Upper lobe of left lung (tissue), 6 donors: ENCODE measurements at regions not wholly inside any gene's neighbourhood (a gene's known extent, or its start where the extent isn't known, plus 50 kb on each side); places are given as distances from the start of the nearest gene placed in this dataset.

Source experiments
- ATAC-seq, 2 donors: fragments of 200-7000 bp; cut with Tn5 transposase; one replicate each; pipeline ENCODE4 v1.9.1; 2022; ENCODE audit warnings: mild to moderate bottlenecking in 2 of 2, moderate library complexity in 2 of 2; ENCODE audit not compliant: low FRiP score in 2 of 2
- DNase-seq, 2 donors: peaks; one replicate each; pipeline ENCODE4 v3.0.0-alpha.2; 2019 to 2020
- H3K27ac ChIP-seq, 4 donors: fragments of 200-600 bp; sonication (generic); one replicate each; pipeline ENCODE4 v1.5.1; 2016 to 2019
- H3K27me3 ChIP-seq, 4 donors: fragments of 200-600 bp; sonication (generic); one replicate each; pipeline ENCODE4 v1.5.1; 2017 to 2019
- H3K36me3 ChIP-seq, 4 donors: fragments of 200-600 bp; sonication (generic); one replicate each; pipeline ENCODE4 v1.5.1; 2016 to 2019
- H3K4me1 ChIP-seq, 4 donors: fragments of 200-600 bp; sonication (generic); one replicate each; pipeline ENCODE4 v1.5.1; 2018 to 2019
- H3K4me3 ChIP-seq, 4 donors: fragments of 200-600 bp; sonication (generic); one replicate each; pipeline ENCODE4 v1.5.1; 2017 to 2019; ENCODE audit warnings: mild to moderate bottlenecking in 2 of 4, moderate library complexity in 1 of 4
- H3K9me3 ChIP-seq, 4 donors: fragments of 200-600 bp; sonication (generic); one replicate each; pipeline ENCODE4 v1.5.1; 2018 to 2019
- EP300 ChIP-seq, 4 donors: sonication (generic); formaldehyde crosslinking; IDR thresholded peaks; one replicate each; pipeline ENCODE4 v1.5.1; 2017; ENCODE audit warnings: antibody characterized with exemption in 4 of 4, control low read depth in 2 of 4
- POLR2A ChIP-seq, 4 donors: fragments of 450-650 bp; IDR thresholded peaks; one replicate each; pipeline ENCODE4 v1.5.1; 2016 to 2017; ENCODE audit warnings: antibody characterized with exemption in 4 of 4, mild to moderate bottlenecking in 2 of 4
- POLR2AphosphoS5 ChIP-seq, 2 donors: sonication (generic); formaldehyde crosslinking; IDR thresholded peaks; one replicate each; pipeline ENCODE4 v1.5.1; 2017; ENCODE audit warnings: antibody characterized with exemption in 2 of 2
- WGBS, 2 donors: methylation state at CpG; one replicate each; pipeline ENCODE4 v1.1.5; 2017 to 2018; 5-methylcytosine and 5-hydroxymethylcytosine counted together
- TF ChIP-seq, protein P1 (sequence below), 6 experiments: fragments of 450-650 bp in 4 of 6; fragments of 200-600 bp in 2 of 6; sonication (generic) in 2 of 6; IDR thresholded peaks; one replicate each; pipeline ENCODE4 v1.5.1; 2016 to 2019; ENCODE audit warnings: antibody characterized with exemption in 6 of 6
- donor health status: DM: no; HTN: no; CAD: no; lungs with moderate emphysema.
- donor health status: DM: no; HTN: yes; CAD: no; lungs with severe emphysema.

GRCh38 chr18:44156126-44156525, 524.6 kb upstream of the SETBP1 start:
- no peak for ATAC-seq
- Histone ChIP-seq H3K36me3 (no peaks in the 10 kb centered on the region), H3K4me1 (no peaks in the 10 kb centered on the region), H3K9me3 (no peaks in the 10 kb centered on the region), H3K27ac (no peak overlapping the region), H3K4me3 (no peak overlapping the region), H3K27me3 (no peaks in the 10 kb centered on the region)
- TF ChIP-seq POLR2A (IDR thresholded peaks at IDR 0.05), result no peak
- TF ChIP-seq, protein P1, sequence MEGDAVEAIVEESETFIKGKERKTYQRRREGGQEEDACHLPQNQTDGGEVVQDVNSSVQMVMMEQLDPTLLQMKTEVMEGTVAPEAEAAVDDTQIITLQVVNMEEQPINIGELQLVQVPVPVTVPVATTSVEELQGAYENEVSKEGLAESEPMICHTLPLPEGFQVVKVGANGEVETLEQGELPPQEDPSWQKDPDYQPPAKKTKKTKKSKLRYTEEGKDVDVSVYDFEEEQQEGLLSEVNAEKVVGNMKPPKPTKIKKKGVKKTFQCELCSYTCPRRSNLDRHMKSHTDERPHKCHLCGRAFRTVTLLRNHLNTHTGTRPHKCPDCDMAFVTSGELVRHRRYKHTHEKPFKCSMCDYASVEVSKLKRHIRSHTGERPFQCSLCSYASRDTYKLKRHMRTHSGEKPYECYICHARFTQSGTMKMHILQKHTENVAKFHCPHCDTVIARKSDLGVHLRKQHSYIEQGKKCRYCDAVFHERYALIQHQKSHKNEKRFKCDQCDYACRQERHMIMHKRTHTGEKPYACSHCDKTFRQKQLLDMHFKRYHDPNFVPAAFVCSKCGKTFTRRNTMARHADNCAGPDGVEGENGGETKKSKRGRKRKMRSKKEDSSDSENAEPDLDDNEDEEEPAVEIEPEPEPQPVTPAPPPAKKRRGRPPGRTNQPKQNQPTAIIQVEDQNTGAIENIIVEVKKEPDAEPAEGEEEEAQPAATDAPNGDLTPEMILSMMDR (IDR thresholded peaks at IDR 0.05), result no peak
- TF ChIP-seq EP300 (IDR thresholded peaks at IDR 0.05), result no peak
- no peak for TF ChIP-seq POLR2AphosphoS5 (IDR thresholded peaks at IDR 0.05)
- DNase-seq, result no peak
- WGBS, 2 donors, result 88 to 92% methylated on average over 3 of the region's 3 CpGs

DNA sequence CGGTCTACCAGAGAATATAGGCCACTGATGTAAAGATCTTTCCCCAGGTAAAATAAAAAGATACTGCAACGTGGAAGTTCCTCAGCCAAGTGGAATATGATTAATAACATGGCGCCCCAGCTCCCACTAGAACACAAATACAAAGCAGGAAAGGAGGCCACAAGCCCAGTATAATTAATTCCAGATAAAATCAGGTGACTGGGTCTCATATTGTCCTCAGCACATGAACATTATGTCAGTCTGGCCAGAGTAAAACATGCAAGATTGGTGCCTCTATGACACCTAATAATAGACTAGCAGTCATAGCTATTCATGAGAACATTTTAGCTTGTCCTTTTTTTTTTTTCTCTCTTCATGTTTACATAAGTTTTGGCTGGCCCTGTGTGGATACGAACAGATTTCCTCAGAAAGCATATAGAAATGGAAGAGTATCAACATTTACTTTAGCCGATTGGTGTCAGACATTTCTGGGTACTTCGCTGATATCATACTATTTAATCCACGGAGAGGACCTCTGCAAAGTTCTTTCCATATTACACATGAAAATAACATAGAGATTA, 523.8 kb upstream of the SETBP1 start:
- Histone ChIP-seq H3K9me3 (no peaks in the 10 kb centered on the region), H3K27ac (no peak overlapping the region), H3K4me1 (no peaks in the 10 kb centered on the region), H3K4me3 (no peak overlapping the region), H3K27me3 (no peaks in the 10 kb centered on the region), H3K36me3 (no peaks in the 10 kb centered on the region)
- ATAC-seq (no peak), DNase-seq (no peak)
- 69 to 83% methylated on average over 7 of the region's 7 CpGs for WGBS, 2 donors
- TF ChIP-seq POLR2AphosphoS5 (IDR thresholded peaks at IDR 0.05), result no peak
- TF ChIP-seq EP300 (IDR thresholded peaks at IDR 0.05), result no peak
- no peak for TF ChIP-seq POLR2A (IDR thresholded peaks at IDR 0.05)
- TF ChIP-seq, protein P1 (IDR thresholded peaks at IDR 0.05), result no peak

GRCh38 chr18:44170208-44170880, 510.3 kb upstream of the SETBP1 start:
- Histone ChIP-seq H3K4me1 (no peaks in the 10 kb centered on the region), H3K4me3 (no peak overlapping the region), H3K27ac (no peak overlapping the region), H3K27me3 (no peaks in the 10 kb centered on the region), H3K9me3 (no peaks in the 10 kb centered on the region), H3K36me3 (no peaks in the 10 kb centered on the region)
- ATAC-seq (no peak), DNase-seq (no peak)
- WGBS, 2 donors, result 63 to 73% methylated on average over 1 of the region's 1 CpG
- TF ChIP-seq EP300 (IDR thresholded peaks at IDR 0.05) (no peak), POLR2A (IDR thresholded peaks at IDR 0.05) (no peak), POLR2AphosphoS5 (IDR thresholded peaks at IDR 0.05) (no peak)
- TF ChIP-seq, protein P1 (IDR thresholded peaks at IDR 0.05), result no peak

GRCh38 chr18:44171301-44171700, 509.4 kb upstream of the SETBP1 start:
- ATAC-seq, result no peak
- Histone ChIP-seq H3K4me3 (no peak overlapping the region), H3K27me3 (no peaks in the 10 kb centered on the region), H3K36me3 (no peaks in the 10 kb centered on the region), H3K27ac (no peak overlapping the region), H3K4me1 (no peaks in the 10 kb centered on the region), H3K9me3 (no peaks in the 10 kb centered on the region)
- 84 to 90% methylated on average over 5 of the region's 5 CpGs for WGBS, 2 donors
- TF ChIP-seq POLR2A (IDR thresholded peaks at IDR 0.05) (no peak), POLR2AphosphoS5 (IDR thresholded peaks at IDR 0.05) (no peak)
- no peak for DNase-seq

DNA sequence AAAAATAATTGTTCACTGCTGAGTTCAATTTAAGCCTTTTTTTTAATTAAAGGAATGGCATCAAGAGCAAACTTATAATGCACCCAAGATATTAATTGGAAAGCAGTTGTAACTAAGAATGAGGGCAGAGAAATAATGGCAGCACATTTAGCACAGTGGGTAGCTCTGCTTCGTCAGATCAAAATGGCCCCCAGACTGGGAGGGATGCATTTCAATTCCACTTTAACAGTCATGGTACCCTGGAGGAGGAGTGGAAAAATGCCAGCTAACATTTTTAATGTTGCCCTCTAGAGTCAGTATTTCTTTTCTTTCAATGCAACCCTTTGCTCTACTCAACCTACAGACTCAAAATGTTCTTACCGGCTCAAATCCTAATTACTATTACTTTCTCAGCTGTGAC, 504.8 kb upstream of the SETBP1 start:
- TF ChIP-seq, protein P1 (IDR thresholded peaks at IDR 0.05), result no peak
- TF ChIP-seq EP300 (IDR thresholded peaks at IDR 0.05) (no peak), POLR2A (IDR thresholded peaks at IDR 0.05) (no peak), POLR2AphosphoS5 (IDR thresholded peaks at IDR 0.05) (no peak)
- H3K36me3 ChIP-seq, result no peaks in the 10 kb centered on the region
- no peaks in the 10 kb centered on the region for H3K9me3 ChIP-seq
- H3K4me3 ChIP-seq, result no peak overlapping the region
- no peaks in the 10 kb centered on the region for H3K27me3 ChIP-seq
- H3K27ac ChIP-seq, result no peak overlapping the region
- WGBS, 2 donors, result 96% methylated on average over 2 of the region's 2 CpGs
- no peak for DNase-seq
- ATAC-seq, result no peak
- H3K4me1 ChIP-seq, result no peaks in the 10 kb centered on the region
